GM13977 (cell line): ENCODE measurements at regions not wholly inside any gene's neighbourhood (a gene's known extent, or its start where the extent isn't known, plus 50 kb on each side); places are given as distances from the start of the nearest gene placed in this dataset.

ENCODE experiments used
- DNase-seq: peaks from one replicate; pipeline ENCODE4 v3.0.0; 2012; ENCODE audit warnings: low spot score
- in situ Hi-C: fragments of 300-500 bp; cut with MboI; formaldehyde crosslinking; loops from one replicate; pipeline ENCODE4 v1.12.0; 2022; ENCODE audit warnings: low sequenced_read_pairs, low pct_unique_long_range_greater_than_20kb, mixed read lengths, inconsistent platforms; ENCODE audit not compliant: unreplicated experiment
- TF ChIP-seq, protein P1 (sequence below): IDR thresholded peaks from 2 replicates; pipeline ENCODE4 v1.5.1; 2012; ENCODE audit warnings: mild to moderate bottlenecking, control low read depth; ENCODE audit not compliant: insufficient read depth; ENCODE audit errors: extremely low read depth, missing control alignments

DNA sequence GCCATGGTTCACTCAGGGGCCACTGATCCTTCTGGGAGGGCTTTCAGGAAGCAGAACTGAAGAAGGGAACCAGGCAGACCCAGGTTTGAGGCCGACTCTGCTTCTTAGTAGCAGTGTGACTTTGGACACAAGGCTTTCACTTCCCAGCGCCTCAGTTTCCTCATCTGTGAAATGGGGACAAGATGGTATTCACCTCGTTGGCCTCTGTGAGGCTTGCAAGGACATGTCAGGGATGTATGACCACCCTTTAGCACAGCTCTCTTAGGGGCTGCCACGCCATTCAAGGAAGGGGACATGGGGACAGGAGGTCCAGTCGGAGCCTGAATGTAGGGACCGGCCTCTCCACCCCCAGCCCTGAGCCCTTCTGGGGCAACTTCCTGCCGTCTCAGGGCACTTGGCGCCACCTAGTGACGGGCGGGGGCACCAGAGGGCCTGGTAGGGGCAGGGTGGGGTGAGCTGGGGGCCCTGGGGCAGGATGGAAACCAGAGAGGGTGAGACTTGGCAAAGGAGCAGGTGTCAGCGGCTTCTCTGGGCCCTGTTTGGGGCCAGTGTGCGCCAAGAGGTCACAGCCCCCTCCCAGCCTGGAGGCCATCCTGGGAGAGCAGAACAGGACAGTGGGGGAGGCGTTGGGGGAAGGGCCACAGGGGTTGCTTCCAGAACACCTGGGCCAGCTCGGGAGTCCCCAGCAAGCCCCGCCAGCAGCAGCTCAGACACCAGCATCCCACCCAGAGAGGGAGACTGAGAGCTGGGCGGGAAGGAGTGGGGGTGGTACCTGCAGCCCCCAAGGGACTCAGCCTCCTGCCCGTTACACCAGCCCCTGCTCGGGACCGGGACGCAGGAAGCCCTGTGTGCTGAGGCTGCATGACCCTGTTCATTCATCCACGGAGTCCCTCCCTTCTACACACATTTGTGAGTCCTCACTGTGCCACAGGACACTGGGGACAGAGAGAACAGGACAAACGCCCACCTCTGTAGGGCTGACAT is 102.5 kb upstream of the TARDBP start:
- peak; percentile 83 for DNase-seq
- in situ Hi-C loops, result no loop called here
- TF ChIP-seq, protein P1, sequence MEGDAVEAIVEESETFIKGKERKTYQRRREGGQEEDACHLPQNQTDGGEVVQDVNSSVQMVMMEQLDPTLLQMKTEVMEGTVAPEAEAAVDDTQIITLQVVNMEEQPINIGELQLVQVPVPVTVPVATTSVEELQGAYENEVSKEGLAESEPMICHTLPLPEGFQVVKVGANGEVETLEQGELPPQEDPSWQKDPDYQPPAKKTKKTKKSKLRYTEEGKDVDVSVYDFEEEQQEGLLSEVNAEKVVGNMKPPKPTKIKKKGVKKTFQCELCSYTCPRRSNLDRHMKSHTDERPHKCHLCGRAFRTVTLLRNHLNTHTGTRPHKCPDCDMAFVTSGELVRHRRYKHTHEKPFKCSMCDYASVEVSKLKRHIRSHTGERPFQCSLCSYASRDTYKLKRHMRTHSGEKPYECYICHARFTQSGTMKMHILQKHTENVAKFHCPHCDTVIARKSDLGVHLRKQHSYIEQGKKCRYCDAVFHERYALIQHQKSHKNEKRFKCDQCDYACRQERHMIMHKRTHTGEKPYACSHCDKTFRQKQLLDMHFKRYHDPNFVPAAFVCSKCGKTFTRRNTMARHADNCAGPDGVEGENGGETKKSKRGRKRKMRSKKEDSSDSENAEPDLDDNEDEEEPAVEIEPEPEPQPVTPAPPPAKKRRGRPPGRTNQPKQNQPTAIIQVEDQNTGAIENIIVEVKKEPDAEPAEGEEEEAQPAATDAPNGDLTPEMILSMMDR, result peak; percentile 72

DNA sequence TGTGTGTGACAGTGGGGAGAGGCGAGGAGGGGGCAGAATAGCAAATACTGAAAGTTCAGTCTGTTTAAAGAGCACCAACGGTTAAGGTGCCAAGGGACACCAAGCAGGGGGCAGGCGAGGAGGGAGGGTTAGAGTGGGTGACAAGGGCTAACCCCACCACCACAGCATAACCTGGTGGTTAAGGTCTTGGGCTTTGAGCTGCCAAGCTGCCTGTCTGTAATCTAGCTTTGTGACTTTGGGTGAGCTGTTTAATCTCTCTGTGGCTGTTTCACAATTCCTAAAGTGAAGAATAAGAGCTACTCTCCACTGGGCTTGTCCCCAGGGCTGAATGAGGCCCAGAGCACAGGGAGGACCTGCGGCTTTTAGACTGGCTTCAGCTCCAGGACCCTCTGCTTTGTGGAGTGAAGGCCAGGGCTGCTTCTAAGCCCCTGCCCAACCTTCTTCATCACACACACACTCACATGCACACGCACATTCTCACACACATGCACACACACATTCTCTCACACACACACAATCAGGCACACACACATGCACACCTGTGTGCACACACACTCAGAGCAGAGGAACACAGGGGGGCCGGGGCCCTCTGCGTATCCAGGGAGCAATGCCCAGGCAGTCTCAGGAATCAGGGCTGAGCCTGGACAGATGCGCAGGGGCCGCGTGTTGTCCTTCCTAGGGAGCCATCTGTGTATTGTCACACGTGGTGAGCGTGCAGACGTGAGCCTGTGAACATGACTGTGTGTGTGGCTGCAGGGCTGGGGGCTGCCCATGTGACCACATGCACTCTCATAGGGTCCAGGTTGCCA is 101.6 kb upstream of the TARDBP start:
- in situ Hi-C loops, result no loop called here
- DNase-seq, result no peak
- TF ChIP-seq, protein P1, result no peak

DNA sequence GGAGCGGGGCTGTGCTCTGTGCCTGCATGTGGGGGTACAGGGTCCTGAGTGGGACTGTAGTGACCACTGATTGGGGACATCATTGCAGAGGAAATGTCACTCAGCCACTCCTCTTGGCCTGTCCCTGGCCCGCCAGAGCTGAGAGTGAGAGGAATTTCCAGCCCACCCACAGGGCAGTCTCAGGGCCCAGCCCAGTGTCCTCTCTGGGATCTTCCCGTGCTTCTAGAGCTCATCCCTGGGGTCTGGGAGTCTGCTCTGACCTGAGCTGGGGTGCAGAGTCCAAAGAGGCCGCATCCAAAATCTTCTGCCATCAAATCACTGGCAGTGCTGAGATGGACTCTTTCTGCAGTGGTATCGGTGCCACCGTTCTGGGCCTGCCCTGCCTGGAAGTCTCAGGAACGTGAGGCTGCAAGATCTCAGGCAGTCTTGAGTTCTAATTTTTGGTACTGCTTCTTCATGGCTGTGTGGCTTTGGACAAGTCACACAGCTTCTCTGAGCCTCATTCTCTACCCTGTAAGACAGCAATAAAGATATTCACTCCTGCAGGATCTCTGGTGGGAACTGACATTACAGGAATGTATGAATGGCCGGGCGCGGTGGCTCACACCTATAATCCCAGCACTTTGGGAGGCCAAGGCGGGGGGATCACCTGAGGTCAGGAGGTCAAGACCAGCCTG is 100.8 kb upstream of the TARDBP start:
- no peak for DNase-seq
- in situ Hi-C loops, result no loop called here
- TF ChIP-seq, protein P1, result no peak

DNA sequence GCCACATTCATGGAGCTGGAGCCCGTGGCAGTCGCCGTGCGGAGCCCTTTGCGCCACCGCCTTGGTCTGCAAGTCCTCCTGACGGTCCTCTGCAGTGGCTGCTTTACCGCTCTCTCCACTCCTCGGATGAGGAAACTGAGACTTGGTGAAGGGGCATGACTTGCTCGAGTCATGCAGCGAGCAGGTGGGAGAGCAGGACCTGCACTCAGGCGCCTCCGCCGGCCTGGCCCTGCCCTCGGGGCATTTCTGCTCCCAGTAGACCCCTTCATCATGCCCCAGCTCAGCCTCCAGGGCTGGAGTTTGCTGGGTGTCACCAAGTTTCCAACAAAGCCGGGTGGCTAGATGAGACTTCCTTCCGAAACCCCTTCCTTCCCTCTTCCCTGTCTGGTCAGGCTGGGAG is 100.0 kb upstream of the TARDBP start:
- in situ Hi-C loops, result no loop called here
- TF ChIP-seq, protein P1, result no peak
- no peak for DNase-seq

DNA sequence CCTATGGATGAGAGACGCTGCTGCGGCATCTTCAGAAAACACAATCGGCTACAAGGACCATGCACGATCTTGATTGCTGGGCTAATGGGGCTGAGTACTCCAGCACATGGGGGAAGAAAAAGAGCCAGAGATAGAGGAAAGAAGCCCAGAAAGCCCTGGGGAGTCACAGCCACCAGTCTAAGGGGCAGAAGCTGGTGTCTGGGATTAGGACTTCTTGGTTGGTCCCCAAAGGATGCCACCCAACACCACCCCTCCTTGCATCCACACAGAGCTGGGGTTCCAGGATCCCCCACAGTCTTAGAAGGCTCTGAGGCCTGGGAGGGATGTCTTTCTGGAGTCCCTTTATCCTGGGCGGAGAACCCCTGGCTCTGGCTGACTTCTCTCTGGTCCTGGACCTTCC is 98.4 kb upstream of the TARDBP start:
- DNase-seq, result no peak
- TF ChIP-seq, protein P1, result no peak
- in situ Hi-C loops, result no loop called here

DNA sequence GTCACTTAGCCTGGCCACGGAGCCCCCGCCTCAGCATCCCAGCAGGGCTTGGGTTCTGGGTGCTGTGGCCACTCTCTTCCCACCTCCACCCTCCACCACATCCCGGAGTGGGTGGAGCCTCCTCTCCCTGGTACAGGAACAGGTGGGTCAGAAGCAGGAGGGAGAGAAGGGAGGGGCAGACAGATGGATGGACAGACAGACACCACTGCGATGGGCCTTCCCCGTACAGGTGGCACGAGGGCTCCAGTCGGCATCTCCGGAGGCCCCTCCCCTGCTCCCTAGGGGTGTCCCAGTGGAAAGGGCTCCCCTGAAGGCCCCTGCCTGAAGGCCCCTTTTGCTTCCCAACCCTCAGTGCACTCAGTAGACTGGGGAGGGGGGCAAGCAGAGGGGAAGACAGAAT is 96.9 kb upstream of the TARDBP start:
- DNase-seq, result no peak
- in situ Hi-C loops, result no loop called here
- TF ChIP-seq, protein P1, result no peak
